ENCODE measurements at regions not wholly inside any gene's neighbourhood (a gene's known extent, or its start where the extent isn't known, plus 50 kb on each side); places are given as distances from the start of the nearest gene placed in this dataset.
"Not testable (repeated sequence)": the region's sequence is repeated elsewhere in the genome, so short reads cannot be mapped to it uniquely, and the experiment has no call there.

DNA sequence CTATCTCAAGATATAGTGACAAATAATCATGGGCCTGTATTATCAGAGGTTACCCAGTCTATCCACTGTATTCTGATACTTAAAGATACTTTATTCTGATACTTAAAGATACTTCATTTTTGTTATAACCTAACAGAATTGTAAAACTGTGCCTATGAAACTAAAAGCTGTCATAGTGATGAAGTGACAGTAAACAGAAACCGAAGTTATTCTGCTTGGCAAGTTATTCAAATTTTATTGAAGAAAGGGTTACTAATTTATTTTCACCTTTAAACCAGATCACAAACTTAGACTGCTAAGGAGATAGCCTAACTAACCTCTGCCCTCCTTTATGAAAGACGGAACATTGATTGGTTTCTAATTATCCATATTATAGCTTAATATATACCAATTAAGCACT is 604.6 kb upstream of the IMPG1 start:
- DNase-seq (no peak), ATAC-seq (no peak)

DNA sequence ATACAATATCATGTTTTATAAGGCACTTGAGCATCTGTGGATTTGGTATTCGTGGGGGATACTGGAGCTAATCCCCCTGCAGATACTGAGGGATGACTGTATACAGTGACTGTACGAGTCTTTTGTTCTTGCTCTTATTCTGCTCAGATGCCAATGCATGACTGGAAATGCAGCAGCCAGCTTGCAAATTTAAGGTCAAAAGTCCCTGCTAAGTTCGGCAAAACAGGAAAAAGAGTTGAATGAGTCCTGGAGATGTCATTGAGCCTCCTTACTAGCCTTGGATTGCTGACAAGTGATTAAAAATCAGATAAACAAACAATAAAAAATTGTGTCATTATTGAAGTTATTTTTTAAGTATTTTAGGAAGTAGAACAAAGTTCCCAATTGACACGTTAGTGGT is 599.3 kb upstream of the IMPG1 start:
- DNase-seq (no peak), ATAC-seq (no peak)

DNA sequence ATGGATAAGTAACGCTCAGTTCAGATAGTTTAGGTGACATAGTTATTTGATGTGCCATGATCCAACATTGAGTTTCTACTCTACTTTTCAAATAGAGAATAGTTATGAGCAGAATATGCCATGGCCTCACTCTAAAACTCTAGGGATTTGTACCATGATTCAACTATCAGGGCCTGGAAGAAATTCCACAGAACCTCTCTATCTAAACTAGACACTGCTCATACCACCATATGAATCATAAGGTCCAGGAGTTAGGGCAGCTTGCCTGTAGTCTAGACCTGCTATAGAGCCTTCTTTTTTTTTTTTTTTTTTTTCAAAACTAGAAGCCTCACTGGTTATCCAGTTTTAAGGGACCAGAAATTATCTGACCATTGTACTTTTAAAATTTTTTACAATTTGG is 571.8 kb upstream of the IMPG1 start:
- DNase-seq (no peak), ATAC-seq (no peak)

DNA sequence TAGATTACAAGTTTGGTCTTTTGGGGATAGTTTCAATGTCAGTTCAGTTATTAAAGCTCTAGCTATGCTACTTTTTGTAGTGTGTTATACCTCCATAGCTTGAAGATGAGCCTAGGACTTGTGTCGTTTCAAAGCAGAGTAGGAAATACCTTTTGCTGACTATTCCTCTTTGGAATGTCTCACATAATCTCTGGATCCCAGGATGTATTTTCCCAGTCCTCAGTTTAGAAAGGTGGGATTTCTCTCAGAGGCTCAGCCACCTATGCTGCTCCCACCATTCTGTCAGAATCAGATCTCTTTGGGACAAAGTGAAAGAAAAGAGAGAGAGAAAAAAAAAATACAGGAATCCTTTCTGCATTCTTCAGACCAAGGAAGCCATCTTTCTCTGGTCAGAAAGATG is 567.5 kb upstream of the IMPG1 start:
- DNase-seq = no peak

DNA sequence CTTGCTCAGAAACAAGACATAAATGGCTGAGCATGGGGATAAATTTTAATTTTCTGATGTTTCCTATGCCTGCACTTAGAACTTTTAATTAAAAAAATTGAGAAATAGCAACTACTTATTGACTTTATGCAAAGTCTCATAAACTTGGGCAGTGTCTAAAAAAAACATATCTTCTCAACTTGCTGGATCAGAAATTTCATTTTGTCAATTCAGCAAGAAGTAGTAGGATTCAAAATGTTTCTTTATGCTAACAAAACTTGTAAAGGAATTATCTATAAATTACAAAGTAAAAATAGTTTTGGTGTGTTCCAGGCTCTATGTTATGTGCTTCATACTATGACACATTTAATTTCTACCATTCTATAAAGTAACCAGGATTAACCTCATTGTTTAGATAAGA is 562.2 kb upstream of the IMPG1 start:
- ATAC-seq (no peak), DNase-seq (no peak)

More for the DNA sequence above, 567.5 kb upstream of the IMPG1 start:
- no peak for ATAC-seq

DNA sequence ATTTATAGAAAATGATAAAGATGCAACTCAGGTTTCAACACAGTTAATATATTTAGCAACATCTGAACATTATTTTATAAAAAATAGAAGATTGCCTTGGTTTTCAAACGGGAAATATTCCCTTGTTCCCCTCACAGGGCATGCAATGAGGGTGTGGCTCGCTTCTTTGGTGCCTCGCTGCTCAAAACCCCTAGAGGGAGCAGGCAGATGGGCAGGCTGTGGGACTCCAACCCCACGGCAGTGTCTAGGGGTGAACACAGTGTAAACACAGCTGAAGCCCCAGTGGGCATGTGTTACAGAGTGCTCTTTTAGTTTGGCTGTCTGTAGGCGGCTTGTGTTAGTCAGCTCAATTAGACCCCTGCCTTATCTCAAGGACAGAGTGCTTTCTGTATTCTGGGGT is 560.8 kb upstream of the IMPG1 start:
- ATAC-seq (no peak), DNase-seq (no peak)

DNA sequence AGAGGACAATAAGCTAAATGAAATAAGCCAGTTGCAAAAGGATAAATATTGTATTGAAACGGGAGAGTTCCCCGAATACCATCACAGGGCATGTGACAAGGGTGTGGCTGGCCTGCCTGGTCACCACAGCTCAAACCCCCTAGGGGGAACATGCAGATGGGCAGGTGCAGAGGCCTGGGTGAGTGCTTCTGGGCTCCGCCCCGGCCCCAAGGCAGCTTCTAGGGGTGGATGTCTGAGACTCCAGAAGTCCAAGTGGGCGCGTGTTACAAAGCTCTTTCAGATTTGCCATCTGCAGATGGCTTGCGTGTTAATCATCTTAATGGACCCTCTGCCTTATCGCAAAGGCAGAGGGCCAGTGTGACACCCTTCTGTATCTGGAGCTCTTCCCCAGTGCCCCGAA is 559.2 kb upstream of the IMPG1 start:
- no peak for ATAC-seq
- DNase-seq = no peak

DNA sequence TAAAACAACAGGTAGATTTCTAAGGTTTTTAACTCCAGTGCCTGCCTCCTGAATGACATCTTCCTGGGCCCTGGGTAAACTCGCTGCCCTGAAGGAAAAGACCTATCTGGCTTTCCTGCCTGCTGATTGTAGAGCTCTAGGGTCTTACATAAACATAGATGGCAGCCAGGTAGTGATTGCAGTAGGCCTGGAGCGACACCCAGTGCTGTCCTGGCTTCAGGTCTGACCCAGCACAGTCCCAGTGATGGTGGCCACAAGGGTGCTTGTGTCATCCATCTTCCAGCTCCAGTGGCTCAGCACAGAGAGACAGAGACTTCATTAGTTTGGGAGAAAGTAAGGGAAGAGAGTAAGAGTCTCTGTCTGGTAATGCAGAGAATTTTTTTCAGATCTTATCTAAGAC is 542.9 kb upstream of the IMPG1 start:
- ATAC-seq (no peak), DNase-seq (no peak)

DNA sequence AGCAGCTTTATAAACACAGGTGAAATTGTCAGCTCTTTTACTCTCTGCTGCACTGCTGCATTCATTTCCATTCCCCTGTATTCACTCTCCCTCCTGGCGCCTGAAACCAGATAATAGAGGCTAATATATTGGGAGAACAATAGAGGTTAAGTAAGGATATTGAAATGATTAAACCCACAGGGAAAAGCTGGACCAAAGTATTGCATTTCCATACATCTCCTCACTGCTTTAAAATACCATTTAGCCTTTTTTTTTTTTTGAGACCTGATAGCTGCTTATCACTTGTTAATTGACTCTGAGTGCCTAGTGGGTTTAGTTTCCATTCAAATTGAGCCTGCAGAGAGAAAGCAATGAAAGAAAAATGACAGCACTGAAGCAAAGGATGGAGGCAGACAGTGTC is 540.5 kb upstream of the IMPG1 start:
- ATAC-seq (no peak), DNase-seq (no peak)

DNA sequence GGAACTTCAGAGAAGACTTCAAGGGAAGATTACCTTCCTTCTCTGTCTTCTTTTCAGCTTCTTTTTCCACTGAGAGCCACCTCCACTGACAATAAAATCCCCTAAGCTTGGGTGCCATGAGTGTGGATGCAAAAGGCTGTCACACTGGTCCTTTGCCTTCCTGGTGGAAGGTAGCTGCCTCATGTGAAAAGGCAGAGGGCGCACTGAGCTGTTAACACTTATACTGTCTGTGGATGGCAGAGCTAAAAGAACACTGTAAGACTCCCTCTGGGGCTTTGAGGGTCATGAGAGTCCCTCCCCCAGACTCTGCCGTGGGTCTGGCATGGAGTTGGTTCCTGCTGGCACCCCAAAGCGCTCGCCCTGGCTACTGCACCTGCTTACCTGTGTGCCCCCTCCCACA is 536.7 kb upstream of the IMPG1 start:
- ATAC-seq = no peak
- DNase-seq = no peak

DNA sequence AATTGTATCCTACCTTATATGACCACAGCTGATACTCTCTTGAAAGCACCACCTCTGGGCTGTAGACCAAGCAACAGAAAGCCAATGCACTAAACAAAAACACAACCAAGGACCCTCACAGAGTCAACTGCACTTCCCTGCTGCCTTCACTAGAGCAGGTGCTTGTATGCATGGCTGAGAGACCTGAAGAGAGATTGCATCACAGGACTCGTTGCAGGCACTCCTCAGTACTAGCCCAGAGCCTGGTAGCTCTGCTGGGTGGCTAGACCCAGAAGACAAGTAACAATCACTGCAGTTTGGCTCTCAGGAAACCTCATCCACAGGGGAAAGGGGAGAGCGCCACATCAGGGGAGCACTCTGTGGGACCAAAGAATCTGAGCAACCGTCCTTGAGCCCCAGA is 521.6 kb upstream of the IMPG1 start:
- ATAC-seq = no peak
- no peak for DNase-seq

DNA sequence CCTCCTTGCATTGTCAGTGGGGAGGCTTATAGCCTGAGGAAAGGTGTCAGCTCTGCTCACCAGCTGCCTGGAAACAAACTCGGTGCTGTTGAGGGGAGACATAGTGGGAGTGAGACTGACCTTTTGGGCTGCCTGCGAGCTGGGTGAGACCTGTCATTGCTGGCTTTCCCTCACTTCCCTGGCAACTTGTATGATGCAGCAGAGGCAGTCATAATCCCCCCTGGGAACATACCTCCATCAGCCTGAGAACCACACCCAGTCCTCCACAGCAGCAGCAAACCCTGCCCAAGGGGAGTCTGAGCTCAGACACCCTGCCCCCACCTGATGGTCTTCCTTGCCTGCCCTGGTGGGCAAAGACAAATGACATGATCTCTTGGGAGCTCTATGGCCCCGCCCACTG is 521.2 kb upstream of the IMPG1 start:
- DNase-seq (no peak), ATAC-seq (no peak)

DNA sequence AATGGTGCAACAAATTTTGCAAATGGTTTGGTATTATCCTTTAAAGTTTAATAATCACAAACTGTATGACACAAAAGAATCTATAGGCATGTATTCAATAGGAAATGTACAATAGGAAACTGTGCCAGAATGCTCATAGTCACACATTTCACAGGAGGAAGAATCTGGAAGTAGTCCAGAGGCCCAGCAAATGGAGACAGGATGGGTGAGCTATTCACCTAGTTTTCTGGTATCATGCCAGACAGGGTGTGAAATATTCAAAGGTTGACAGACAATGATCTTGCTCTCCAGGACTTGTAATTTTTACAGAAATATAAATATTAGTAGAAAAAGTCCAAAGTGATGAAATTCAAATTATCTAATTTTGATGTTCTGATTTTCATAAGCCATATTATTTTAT is 520.1 kb upstream of the IMPG1 start:
- ATAC-seq = no peak
- DNase-seq = no peak

DNA sequence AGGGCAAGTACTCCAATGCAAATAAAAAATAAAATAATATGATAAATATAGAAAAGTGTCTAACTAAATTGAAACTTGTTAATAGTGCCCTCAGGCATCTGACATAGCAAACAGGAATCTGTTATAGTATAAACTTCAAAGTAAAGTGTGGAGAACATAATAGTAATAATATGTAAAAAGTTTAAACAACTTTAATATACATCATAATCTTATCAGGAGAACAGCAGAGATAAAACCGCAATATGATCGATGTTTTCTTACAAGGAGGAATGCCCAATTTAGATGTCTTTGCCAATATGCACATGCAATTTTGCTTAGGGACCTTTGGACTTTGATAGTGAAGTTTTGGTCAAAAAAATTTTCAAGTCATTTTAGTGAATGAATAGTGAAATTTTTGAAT is 514.8 kb upstream of the IMPG1 start:
- ATAC-seq (no peak), DNase-seq (no peak)

DNA sequence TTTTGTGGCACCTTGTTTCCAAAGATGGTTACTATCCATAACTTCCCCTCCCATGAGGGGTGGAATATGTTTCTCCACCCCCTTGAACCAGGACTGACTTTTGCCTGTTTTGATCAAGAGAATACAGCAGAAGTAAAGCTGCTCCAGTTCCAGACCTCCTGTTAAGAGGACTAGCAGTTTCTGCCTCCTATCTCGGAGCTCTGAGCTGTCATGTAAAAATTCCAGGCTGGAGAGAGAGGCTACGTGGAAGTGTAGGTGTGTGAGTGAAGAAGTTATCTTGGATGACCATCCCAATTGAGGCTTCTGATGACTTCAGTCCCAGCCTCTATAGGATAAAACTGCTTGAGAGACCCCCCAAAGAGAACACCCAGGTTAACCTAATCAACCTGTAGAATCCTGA is 511.7 kb upstream of the IMPG1 start:
- DNase-seq (no peak), ATAC-seq (no peak)

DNA sequence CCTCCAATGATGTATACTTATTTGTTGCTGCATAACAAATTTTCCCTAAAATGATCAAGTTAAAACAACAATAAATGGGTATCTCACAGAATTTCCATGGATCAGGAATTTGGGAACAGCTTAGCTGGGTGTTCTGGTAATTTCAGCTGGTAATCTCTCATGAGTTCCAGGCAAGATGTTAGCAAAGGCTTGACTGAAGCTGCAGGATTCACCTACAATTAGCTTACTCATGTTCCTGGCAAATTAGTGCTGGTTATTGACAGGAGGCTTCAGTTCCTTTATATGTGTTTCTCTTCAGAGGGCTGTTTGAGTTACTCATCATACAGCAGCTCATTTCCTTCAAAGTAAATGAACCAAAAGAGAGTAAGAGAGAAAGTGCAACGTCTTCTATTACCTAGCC is 506.3 kb upstream of the IMPG1 start:
- DNase-seq (no peak), ATAC-seq (no peak)

DNA sequence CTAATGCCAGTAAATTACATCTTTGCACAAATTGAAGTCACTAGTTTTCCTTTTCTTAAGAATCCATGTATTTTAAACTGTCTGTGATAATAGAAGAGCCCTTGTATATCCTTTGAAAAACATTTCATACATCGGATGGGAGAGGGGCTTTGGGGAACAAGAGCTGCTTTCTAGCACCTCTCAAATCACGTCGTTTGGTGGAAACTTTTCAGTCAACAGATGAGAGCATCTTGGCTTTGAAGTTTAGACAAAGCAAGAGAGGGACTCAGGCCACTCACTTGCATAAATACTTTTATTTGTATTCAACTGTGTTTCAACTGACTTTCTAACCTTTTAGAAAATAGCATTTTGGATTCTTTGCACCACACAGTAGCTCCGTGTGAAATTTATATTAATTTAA is 502.3 kb upstream of the IMPG1 start:
- DNase-seq (no peak), ATAC-seq (no peak)

DNA sequence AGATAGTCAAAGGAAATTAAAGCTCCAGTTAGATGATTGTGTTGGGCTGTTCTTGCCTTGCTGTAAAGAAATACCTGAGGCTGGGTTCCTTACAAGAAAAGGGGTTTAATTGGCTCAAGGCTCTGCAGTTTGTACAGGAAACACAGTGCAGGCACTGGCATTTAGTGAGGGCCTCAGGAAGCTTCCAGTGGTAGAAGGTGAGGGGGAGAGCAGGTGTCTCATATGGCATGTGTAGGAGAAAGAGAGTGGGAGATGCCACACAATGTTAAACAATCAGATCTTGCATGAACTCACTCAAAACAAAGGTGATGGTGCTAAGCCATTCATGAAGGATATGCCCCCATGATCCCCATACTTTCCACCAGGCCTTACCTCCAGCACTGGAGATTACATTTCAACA is 493.5 kb upstream of the IMPG1 start:
- no peak for ATAC-seq
- no peak for DNase-seq

DNA sequence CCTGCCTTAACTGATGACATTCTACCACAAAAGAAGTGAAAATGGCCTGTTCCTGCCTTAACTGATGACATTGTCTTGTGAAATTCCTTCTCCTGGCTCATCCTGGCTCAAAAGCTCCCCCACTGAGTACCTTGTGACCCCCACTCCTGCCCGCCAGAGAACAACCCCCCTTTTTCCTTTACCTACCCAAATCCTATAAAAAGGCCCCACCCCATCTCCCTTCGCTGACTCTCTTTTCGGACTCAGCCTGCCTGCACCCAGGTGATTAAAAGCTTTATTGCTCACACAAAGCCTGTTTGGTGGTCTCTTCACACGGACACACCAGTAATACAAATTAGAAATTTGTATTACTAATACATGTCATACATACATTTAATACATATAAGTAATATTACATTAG is 489.9 kb upstream of the IMPG1 start:
- not testable (repeated sequence) for DNase-seq, ATAC-seq

DNA sequence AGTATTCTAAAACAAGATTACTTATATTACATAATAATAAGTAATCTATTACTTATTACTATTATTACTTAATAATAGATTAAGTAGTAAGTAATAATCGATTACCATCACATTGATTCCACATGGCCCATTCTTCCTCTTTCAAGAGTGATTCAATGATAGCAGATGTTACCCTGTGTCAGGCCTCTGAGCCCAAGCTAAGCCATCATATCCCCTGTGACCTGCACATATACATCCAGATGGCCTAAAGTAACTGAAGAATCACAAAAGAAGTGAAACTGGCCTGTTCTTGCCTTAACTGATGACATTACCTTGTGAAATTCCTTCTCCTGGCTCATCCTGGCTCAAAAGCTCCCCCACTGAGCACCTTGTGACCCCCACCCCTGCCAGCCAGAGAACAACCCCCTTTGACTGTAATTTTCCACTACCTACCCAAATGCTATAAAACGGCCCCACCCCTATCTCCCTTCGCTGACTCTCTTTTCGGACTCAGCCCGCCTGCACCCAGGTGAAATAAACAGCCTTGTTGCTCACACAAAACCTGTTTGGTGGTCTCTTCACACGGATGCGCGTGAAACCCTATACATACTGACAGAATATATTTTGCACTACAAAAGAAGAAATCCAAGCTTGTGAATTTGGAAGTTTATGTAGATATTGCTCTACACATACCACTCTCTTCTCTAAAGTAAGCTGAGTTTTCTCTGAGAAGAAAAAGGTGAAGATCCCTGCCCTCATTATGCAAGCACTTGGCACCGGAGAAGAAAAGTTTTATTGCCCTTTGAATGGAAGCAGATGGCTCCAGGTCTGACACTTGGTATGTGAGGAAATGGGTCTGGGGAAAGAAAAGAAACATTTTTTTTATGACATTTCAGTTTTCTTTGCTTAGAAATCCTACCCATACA is 488.6 kb upstream of the IMPG1 start:
- not testable (repeated sequence) for DNase-seq, ATAC-seq

DNA sequence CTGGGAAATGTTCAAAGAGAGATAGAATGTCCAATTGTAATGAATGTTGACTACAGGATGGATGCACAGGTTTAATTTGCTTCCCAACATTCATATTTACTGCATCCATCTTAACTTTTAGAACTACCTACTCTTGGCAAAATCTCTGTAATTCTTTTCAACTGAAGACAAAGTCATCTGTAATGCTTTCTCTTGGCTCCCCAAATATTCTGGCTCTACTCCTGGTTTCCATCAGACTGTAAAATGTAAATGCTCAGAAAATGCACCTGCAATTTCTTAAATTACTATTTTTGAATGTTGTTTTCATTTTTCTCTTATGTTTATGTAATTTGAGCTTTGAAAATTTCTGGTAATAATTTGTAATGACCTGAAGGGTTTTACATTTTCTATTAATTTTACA is 480.8 kb upstream of the IMPG1 start:
- ATAC-seq (no peak), DNase-seq (no peak)

DNA sequence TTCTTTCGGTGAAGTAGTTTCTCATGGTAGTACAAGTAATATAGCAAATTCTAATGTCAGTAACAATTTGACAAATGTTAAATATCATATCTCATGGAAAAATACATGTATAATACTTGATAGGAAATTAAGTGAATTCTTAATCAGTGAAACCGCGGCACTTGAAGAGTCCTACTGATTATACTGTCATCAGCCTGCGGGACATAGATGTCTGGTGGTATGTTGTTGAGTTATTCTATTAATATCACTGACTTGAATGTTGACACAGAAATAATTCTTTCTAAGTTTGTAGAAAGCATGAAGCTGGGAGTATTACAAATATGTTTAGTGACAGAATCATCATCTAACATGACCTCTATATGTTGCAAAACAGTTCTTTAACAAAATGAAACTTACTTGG is 479.8 kb upstream of the IMPG1 start:
- no peak for ATAC-seq
- no peak for DNase-seq

DNA sequence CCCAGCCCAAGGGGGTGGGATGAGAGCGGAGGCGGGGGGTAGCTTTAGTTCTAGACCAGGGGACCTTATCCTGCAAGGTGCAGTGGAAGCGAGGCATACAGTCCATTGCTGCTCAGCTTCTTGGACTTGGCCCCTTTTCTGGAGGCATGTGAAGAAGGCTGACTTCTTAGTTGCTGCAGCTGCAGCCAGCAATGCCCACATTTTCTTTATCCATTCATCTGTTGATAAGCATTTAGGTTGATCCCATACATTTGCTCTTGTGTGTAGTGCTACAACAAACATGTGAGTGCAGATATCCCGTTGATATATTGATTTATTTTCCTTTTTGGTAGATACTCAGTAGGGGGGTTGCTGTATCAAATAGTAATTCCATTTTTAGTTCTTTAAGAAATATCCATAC is 461.2 kb upstream of the IMPG1 start:
- DNase-seq (no peak), ATAC-seq (no peak)

DNA sequence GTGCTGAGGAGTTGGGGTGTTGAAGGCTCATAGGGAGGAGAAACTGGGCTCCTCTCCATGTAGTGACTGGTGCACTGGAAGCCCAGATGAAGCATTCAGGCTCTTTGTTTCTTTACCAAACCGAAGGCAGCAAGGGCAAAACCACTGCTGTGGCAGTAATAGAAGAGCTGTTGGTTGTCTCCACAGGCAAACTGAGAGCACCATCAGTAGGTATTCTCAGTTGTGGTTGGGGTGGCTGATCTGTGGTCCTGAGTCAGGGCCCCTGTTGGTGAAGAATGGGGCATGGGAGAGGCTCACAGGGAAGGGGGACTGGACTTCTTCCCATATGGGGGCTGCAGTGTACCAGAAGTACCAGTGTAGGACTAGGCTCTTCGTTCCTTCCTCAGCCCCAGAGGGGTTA is 460.2 kb upstream of the IMPG1 start:
- ATAC-seq = no peak
- DNase-seq = no peak

DNA sequence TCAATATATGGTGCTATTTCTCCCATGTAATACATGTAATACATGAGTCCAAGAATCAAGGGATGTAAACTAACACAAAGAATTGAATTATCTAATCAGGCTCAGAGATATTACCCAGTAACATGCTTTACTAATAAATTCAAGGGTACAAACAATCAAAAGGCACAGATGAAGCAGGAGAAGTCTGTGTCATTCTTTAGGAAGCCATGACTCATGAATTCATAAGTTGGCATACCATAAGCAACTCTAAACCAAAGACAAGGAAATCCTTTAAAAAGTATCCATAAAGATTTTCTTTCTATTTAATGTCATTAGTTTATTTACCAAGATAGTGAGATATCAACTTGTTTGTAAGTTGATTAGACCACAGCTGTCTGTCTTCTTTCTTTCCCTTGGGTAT is 446.0 kb upstream of the IMPG1 start:
- ATAC-seq (no peak), DNase-seq (no peak)

Measured in stimulated activated naive CD8-positive, alpha-beta T cell treated with anti-CD3 and anti-CD28 coated beads, Interleukin-15, Interleukin-2, amounts not matched to agents 100 U/mL and 50 U/mL, for 24 hours (primary cell).